SHP77 (cell line): ENCODE measurements at regions not wholly inside any gene's neighbourhood (a gene's known extent, or its start where the extent isn't known, plus 50 kb on each side); places are given as distances from the start of the nearest gene placed in this dataset.
"Not testable (repeated sequence)": the region's sequence is repeated elsewhere in the genome, so short reads cannot be mapped to it uniquely, and the experiment has no call there.

ENCODE experiments used
- DNase-seq, 2 experiments: peaks; one replicate each; lab custom pipeline; 2025; lab: John Stamatoyannopoulos, UW

- no peak for DNase-seq
These were observed 51.5 kb upstream of the PHF21B start for GRCh38 chr22:45061332-45061731.

DNA sequence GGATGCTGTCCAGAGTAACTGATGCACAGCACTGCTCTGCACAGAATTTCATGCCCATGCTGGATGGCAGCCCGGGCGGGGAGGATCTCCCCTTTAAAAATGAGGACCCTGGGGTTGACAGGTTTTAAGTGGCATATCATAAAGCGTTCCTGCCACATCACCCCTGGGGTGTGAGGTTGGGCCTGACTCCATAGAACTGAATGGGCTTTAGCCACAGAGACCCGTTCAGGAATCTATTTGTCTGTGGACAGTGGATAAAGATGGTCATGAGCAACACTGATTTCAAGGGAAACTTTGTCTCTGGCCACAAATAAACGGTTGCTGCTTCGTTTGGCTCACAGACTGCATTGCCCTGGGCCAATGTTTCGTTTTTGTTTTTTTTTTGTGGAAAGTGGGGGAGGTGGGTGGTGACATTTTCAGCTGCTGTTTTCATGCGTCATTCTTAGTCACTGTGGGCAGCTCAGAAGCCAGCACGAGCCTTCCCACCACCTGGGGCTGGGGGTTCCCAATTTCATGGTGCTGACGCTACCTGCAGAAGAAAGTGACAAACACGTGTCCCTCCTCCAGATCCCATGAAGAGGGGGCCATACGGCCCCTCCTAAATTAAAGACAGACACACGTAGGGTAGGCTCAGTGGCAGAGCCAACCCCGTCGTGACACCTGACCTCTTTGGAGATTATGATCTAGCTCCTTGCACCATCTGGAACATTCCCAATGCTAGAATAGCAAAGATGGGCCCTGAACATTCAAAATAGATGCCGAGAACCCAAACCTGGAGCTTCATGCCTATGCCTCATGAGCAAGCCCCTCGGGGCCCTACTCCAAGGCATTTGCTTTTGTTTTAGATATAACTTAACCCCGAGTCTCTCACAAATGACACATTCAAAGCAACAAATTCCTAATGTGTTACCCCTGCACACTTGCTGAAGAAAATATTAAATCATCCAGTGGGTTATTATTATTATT is 54.8 kb upstream of the PHF21B start:
- DNase-seq, result no peak

DNA sequence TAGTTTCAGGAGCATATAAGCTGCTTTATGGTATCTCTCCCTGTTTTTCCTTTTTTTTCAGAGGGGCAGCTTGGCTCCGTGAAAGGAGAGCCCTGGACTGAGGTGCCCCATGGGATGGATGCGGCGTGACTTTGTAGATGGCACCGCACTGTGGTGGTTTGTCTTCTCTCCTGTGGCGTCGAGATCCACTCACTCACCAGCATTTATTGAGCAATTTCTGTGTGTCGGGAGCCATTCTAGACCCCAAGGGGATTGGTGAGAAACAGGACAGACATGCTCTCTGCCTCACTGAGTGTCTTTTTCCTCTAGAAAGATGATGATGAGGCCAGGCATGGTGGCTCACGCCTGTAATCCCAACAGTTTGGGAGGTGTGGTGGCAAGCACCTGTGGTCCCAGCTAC is 55.9 kb upstream of the PHF21B start:
- DNase-seq, result no peak

DNA sequence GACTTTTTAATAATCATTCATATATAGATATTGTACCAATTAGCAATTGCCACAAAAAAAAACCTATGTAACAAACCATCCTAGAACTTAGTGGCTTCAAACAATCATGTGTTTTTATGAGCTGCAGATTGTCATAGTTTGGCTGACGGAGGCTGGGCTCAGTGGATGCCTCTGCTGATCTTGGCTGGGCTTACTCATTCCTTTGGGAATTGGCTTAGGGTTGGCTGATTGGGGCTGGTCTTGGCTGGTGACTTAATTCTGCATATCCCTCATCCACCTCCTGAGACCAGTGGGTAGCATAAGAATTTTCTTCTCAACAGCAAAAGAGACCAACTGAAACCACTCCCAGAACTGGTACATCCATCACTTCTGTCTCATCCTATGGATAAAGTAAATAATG is 57.9 kb upstream of the PHF21B start:
- no peak for DNase-seq

DNA sequence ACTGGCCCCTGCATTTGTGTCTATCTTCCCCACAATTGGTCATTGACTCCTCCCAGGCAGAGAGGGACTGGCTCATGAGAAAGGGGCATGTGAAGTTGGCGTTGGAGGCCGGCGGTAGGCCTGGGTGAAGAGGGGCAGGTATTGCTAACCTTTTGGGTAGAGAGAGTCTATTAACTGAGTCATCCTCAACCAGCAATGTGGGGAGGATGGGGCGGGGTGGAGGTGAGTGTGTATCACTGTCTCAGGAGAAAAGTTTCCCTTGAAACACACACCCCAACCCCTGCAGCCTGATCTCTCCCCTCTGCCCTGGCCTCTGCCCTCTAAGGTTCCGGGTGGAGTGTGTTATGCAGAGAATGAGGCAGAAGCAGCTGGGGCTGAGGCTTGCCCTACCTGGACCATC is 60.1 kb upstream of the PHF21B start:
- DNase-seq, result no peak

- peak in 1 of 2 experiments; percentile 13 for DNase-seq
These were observed 61.8 kb upstream of the PHF21B start for GRCh38 chr22:45071618-45072017.

- peak in 1 of 2 experiments; percentile 18 for DNase-seq
These were observed 62.6 kb upstream of the PHF21B start for GRCh38 chr22:45072322-45072903.

GRCh38 chr22:45073064-45073463 is 63.3 kb upstream of the PHF21B start:
- no peak for DNase-seq

DNA sequence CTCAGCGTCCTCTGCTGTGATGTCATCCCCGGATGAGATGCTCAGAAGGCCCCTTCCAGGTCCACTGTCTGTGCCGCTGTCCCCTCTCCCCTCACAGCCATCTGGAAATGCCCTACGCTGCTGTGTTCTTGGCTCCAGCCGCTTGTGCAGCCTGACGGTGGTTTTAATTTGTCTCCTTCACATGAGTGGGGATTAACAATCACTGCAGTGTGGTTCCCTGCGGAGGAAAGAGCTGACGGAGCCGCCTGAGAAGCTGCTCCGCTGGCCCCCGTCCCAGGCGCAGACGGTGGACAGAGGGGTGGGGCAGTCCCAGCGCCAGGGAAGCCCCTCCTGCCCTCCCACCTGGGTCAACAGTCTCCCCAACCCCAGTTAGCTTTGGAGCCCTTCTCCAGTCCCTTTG is 67.5 kb upstream of the PHF21B start:
- DNase-seq, result no peak

DNA sequence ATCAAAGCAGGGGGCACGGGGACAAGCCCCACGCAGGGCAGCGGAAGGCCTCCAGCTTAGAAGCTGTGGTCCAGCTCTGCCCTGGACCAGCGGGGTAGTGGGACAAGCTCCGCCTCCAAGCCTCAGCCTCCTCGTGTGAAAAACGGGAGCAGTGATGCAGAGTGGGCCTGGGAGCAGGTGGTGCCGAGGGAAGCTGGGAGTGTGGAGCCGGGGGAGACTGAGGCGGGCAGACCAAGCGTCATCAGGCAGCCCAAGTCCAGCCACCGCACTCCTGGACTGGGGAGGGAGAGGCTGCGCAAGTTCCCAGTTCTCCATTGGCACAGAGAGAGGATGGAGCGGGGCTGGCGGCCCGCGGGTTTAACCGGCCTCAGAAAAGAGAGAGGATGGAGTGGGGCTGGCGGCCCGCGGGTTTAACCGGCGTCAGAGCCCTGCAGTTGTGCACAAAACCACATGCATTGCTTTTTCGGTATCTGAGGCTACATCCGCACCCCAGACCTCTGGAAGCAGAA is 68.1 kb upstream of the PHF21B start:
- DNase-seq, result no peak

- DNase-seq, result peak; percentile 17 to 40
These were observed 73.0 kb upstream of the PHF21B start for GRCh38 chr22:45082795-45083194.

- no peak for DNase-seq
These were observed 74.0 kb upstream of the PHF21B start for GRCh38 chr22:45083659-45084305.

DNA sequence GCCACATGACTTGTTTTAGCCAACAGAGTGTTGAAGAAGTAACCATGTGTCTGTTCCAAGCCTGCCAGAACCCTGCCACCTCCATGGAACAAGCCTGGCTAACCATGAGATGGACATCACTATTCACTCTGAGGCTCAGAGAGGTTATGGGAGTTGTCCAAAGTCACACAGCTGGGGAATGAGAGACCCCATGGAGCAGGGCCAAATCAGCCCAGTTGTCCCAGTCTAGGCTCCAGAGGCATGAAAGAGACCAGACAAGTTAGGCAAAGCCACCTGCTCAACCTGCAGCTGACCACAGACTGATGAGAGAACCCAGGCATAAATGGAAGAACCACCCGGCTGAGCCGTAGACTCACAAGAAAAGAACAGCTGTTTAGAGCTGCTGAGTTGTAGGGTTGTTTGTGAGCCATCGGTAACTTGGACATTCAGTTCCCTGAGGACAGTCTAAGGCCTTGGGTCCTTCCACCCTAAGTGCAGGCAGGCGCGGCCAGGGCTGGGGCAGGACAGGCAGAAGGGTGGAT is 74.7 kb upstream of the PHF21B start:
- DNase-seq, result no peak

- no peak for DNase-seq
These were observed 75.9 kb upstream of the NUP50 start for GRCh38 chr22:45087802-45088201.

GRCh38 chr22:45088576-45088975 is 75.1 kb upstream of the NUP50 start:
- no peak for DNase-seq

DNA sequence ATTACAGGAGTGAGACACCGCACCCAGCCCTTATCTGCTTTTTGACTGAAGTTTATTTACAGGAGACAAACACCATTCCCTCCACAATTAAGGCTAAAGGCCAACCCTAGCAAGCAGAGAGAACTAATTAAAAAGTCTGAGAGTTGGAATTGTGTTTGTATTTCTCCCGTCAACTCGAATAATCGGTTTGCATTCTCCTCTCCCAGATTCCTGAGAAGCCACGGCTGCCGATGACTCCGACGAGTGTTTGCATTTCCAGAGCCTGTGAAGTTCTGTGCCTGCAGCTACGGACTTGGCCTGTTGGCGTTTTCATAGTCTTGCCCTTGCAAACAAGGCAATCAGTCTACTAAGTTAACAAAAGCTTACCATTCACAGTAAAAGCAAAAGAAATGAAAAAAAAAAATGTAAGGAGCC is 73.2 kb upstream of the NUP50 start:
- DNase-seq, result peak in 1 of 2 experiments; percentile 31

DNA sequence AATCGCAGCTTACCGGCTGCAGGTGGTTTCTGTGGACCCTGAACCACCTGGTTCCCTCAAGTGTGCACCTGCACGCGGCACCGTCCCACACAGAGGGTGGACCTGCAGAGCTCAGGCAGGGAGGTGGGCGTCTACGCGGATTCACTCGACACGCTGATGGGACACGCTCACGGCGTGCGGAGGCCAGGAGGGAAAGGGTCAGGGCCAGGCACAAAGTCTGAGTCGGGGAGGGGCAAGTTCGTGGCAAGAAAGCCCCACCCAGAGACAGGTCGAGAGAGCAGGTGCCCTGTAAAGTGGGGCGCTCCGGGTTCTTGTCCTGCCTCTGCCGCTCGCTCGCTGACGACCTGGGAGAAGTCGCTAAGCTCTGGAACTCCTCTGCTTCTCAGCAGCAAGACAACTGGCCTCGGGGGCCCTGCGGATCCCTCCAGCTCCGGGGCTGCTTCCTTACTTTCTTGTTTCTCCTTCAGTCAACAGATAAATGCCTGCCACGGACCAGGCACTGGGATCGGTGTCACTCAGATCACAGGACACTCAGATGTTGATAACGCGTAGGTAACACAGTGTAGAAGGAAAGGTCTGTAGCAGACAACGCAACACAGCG is 72.4 kb upstream of the NUP50 start:
- no peak for DNase-seq

- not testable (repeated sequence) for DNase-seq
These were observed 71.8 kb upstream of the NUP50 start for GRCh38 chr22:45091875-45092274.

- DNase-seq, result no peak
These were observed 71.1 kb upstream of the NUP50 start for GRCh38 chr22:45092644-45093043.

GRCh38 chr22:45093609-45094008 is 70.1 kb upstream of the NUP50 start:
- no peak for DNase-seq

DNA sequence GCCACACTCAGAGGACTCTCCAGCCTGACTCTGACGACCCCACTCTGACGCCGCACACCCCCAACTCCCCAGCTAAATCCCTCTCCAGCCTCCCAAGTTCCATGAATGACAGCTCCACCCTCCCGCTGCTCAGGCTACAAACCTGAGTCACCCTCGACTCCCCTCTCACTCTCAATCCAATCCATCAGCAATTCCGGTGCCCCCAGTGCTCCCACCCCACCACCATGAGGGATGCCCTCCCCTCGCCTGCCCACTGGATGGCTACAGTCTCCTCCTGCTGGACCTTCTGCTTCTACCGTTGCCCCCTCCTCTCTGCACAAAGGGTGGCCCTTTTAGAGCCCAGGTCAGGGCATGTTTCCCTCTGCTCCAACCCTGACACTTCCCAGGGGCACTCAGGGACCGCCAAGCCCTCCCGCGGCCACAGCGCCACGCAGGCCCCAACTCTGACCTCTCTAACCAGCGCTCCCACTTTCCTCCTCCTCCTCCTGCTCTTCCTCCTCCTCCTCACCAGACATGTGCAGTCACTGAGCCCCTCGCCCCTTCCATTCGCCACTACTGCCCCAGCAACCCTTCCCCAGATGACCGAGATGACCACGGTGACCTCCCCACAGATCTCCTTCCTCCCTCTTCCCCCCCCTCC is 69.5 kb upstream of the NUP50 start:
- no peak for DNase-seq

DNA sequence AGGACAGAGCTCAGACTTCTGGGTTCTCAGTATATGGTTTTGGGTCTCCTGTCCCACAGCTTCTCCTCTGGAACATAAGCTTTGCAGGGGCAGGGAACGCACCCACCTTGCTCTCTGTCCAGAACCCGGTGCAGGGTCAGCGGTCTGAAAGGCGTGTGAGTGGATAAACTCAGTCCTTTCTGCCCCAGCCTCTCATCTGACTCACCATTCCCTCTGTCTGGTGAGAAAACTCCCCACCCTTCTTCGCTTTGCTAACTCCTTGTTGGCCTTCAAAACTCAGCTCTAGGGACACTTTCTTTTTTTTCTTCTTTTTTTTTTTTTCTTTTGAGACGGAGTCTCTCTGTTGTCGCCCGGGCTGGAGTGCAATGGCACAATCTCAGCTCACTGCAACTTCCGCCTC is 68.9 kb upstream of the NUP50 start:
- no peak for DNase-seq
